Activated CD4-positive, alpha-beta T cell treated with anti-CD3 and anti-CD28 coated beads for 36 hours (primary cell): ENCODE measurements at regions not wholly inside any gene's neighbourhood (a gene's known extent, or its start where the extent isn't known, plus 50 kb on each side); places are given as distances from the start of the nearest gene placed in this dataset.

Experiments used
- ATAC-seq: fragments of 200-7000 bp; cut with Tn5 transposase; one replicate; pipeline ENCODE4 v1.10.0; 2021; ENCODE audit warnings: mild to moderate bottlenecking, moderate library complexity
- CTCF ChIA-PET: fragments of 350-600 bp; sonication (Branson Sonifier 250); formaldehyde crosslinking; loops from one replicate; lab custom pipeline; 2021; ENCODE audit warnings: antibody characterized with exemption; lab: Charles Lee
- POLR2A ChIA-PET: fragments of 350-600 bp; sonication (Branson Sonifier 250); formaldehyde crosslinking; loops from one replicate; lab custom pipeline; 2021; ENCODE audit warnings: antibody characterized with exemption, inconsistent platforms; lab: Charles Lee
- DNase-seq: peaks from one replicate; pipeline ENCODE4 v3.0.0-alpha.2; 2020
- H3K27ac Mint-ChIP-seq: one replicate; pipeline ENCODE4 v1.8.0; 2021; ENCODE audit warnings: mixed read lengths
- H3K27me3 Mint-ChIP-seq: one replicate; pipeline ENCODE4 v1.8.0; 2021; ENCODE audit warnings: mixed read lengths
- H3K36me3 Mint-ChIP-seq: one replicate; pipeline ENCODE4 v1.8.0; 2021; ENCODE audit warnings: low read depth, mixed read lengths
- H3K4me1 Mint-ChIP-seq: one replicate; pipeline ENCODE4 v1.8.0; 2021; ENCODE audit warnings: mixed read lengths
- H3K4me3 Mint-ChIP-seq: one replicate; pipeline ENCODE4 v1.8.0; 2021; ENCODE audit warnings: mild to moderate bottlenecking, moderate library complexity, mixed read lengths
- H3K9me3 Mint-ChIP-seq: one replicate; pipeline ENCODE4 v1.8.0; 2021; ENCODE audit warnings: low read depth, mixed read lengths
- intact Hi-C, 2 experiments: fragments of 100-400 bp; cut with DNase I in 1 of 2; cut with micrococcal nuclease in 1 of 2; formaldehyde crosslinking; loops; one replicate each; pipeline versions ENCODE4 v1.14.2 to v1.15.1; 2022 to 2024; cut with DNase I, micrococcal nuclease

DNA sequence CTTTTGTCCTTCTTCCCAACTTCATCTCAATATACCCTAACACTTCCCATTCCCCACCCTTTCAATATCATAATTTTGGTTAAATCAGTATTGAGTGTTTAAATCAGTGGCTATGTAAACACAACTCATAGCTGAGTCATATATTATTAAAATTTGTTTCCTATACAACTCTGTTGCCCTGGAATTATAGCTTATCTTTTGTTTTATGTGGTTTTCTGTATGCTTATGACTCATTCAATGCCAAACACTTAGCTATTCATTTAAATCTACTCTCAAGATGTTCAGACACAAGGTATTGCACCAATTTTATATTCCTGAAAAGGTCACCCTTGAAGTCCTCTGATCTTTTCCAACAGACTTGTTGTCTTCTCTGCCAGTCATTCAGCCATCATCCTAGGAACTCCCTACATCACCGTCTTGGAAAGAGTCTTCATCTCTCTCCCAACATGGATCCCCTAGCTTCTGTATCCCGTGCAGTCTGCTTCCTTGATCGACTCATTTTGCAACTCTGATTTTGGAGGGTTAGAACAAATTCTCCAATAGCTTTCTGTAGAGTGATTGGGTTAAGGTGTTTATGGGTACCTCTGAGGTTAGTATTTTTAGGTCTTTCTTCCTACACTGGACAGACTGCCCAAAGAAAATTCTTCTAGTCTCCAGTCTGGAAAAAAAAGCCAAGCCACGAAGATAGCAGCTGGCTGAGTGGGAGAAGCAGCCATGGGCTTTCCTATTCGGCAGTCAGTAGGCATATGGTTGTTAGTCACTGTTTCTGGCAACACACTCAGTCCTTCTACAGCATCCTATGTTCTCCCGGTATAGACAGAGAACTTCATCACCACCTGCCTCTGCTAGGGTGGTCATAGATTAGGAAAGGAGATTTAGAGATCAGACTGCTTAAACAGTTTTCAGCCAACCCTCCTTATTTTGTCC is 102.1 kb downstream of the CRPPA start:
- DNase-seq, result no peak
- no peaks in the 10 kb centered on the region for H3K4me1 Mint-ChIP-seq
- H3K27me3 Mint-ChIP-seq, result no peaks in the 10 kb centered on the region
- intact Hi-C loops, result no loop called here
- H3K36me3 Mint-ChIP-seq, result no peaks in the 10 kb centered on the region
- ChIA-PET CTCF (interaction anchor here (0.7 to 0.9 kb wide), 2 partner anchors 8 to 51 kb away, joined by 3 to 4 read pairs; no protein-coding TSS in a partner anchor), POLR2A (no interaction called here)
- H3K4me3 Mint-ChIP-seq, result no peak overlapping the region
- no peaks in the 10 kb centered on the region for H3K9me3 Mint-ChIP-seq
- no peak overlapping the region for H3K27ac Mint-ChIP-seq
- ATAC-seq, result no peak

DNA sequence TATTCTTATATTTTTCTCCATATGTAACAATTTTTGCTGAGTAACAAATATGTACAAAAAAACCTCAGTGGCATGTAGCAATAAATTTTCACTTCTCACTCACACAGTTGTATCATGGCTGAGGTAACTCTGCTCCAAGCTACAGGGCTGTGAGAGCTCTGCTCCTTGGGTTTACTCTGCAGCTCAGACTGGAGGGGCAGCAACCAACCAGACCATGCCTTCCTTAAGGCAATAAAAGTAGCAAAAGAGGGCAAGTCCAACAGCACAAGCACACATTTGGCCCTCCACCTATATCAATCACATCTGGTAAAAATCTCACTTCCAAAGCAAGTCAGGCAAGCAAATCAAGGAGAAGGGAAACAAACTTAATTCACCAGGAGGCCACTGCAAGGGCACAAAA is 102.9 kb downstream of the CRPPA start:
- intact Hi-C loops, result no loop called here
- no peaks in the 10 kb centered on the region for H3K27me3 Mint-ChIP-seq
- no peak overlapping the region for H3K27ac Mint-ChIP-seq
- no peaks in the 10 kb centered on the region for H3K4me1 Mint-ChIP-seq
- POLR2A ChIA-PET, result no interaction called here
- no peaks in the 10 kb centered on the region for H3K36me3 Mint-ChIP-seq
- ATAC-seq (no peak), DNase-seq (no peak)
- no peaks in the 10 kb centered on the region for H3K9me3 Mint-ChIP-seq
- no peak overlapping the region for H3K4me3 Mint-ChIP-seq
- CTCF ChIA-PET, result no interaction called here

DNA sequence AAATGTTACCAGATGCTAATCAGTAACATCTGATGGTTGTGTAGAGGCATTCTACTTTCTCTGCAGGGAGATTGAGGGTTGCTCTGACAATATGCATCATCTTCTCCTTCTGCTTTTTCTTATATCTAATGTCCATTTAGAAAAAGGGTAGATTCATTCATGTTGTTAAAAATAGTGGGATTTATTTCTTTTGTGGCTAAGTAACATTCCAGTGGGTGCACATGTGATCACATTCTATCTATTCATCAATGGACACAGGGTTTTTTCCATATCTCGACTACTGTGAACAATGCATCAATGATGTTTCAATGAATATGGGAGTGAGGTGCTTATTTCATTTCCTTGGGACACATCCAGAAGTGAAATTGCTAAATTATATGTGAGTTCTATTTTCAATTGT is 103.9 kb downstream of the CRPPA start:
- Mint-ChIP-seq H3K9me3 (no peaks in the 10 kb centered on the region), H3K4me1 (no peaks in the 10 kb centered on the region), H3K27me3 (no peaks in the 10 kb centered on the region), H3K27ac (no peak overlapping the region), H3K4me3 (no peak overlapping the region), H3K36me3 (no peaks in the 10 kb centered on the region)
- ATAC-seq (no peak), DNase-seq (no peak)
- POLR2A ChIA-PET, result no interaction called here
- intact Hi-C loops, result no loop called here
- CTCF ChIA-PET, result no interaction called here

DNA sequence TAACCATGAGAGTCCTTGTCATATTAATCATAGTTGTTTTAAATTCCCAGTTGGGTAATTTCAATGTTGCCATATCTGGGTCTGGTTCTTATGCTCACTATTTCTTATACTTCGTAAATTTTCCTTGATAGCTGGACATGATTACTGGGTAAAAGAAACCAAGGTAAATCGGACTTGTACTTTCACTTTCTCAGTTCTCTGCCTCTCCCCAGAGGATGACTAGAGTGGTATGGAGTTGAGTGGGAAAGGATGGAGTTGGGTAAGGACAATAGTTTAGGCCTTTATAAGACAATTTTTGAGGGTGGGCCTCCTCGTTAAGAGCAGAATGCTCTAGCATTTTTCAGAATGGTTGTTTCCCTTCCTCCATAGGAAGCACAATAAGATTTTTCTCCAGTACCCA is 106.1 kb downstream of the CRPPA start:
- H3K4me3 Mint-ChIP-seq, result no peak overlapping the region
- no peaks in the 10 kb centered on the region for H3K36me3 Mint-ChIP-seq
- intact Hi-C loops, result no loop called here
- ATAC-seq (no peak), DNase-seq (no peak)
- POLR2A ChIA-PET, result no interaction called here
- H3K4me1 Mint-ChIP-seq, result no peaks in the 10 kb centered on the region
- no peaks in the 10 kb centered on the region for H3K27me3 Mint-ChIP-seq
- no peak overlapping the region for H3K27ac Mint-ChIP-seq
- CTCF ChIA-PET, result interaction anchor here (0.7 kb wide), 1 partner anchor 249 kb away, joined by 3 read pairs; no protein-coding TSS in a partner anchor
- H3K9me3 Mint-ChIP-seq, result no peaks in the 10 kb centered on the region

DNA sequence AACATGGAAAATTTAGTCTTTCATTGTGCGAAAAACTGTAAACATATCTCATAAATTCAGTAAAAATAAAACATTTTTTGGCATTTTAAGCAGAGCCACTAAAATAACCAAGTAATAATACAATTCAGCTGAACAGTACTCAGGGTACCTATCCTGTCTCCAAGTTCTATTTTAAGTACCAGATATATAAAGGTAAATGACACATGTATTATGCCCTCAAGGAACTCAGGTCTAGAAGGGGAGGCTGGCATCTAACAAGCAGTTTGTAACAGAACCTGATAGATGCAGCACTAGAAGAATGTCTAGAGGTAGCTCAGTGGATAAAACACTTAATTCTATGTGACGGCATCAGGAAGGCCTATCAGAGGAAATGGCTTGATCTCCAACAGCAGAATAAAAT is 112.2 kb downstream of the CRPPA start:
- intact Hi-C loops, result no loop called here
- H3K9me3 Mint-ChIP-seq, result no peaks in the 10 kb centered on the region
- no peak overlapping the region for H3K27ac Mint-ChIP-seq
- DNase-seq (no peak), ATAC-seq (no peak)
- H3K4me1 Mint-ChIP-seq, result no peaks in the 10 kb centered on the region
- ChIA-PET CTCF (interaction anchor here (0.6 to 0.7 kb wide), 2 partner anchors 243 to 1067 kb away, joined by 3 read pairs; no protein-coding TSS in a partner anchor), POLR2A (no interaction called here)
- no peaks in the 10 kb centered on the region for H3K27me3 Mint-ChIP-seq
- H3K4me3 Mint-ChIP-seq, result no peak overlapping the region
- H3K36me3 Mint-ChIP-seq, result no peaks in the 10 kb centered on the region

DNA sequence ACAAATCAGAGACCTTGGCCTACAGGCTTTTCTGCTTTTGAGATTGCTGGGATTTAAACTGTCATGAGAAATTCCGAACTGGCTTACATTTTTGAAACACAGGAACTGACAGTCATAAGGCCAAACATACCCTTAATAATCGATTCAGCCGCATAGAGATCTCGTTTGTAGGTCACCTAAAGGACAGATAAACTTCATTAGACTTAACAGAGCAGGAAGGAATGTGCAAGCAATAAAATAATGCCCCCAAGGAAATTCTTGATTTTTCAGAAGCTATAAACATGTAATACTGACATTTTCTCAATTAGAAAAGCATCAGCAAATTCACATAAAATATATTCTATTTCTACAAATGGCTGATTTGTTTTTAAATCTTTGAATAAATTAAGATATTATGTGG is 120.0 kb downstream of the CRPPA start:
- ChIA-PET POLR2A (no interaction called here), CTCF (no interaction called here)
- H3K4me1 Mint-ChIP-seq, result no peaks in the 10 kb centered on the region
- ATAC-seq (no peak), DNase-seq (no peak)
- no peak overlapping the region for H3K27ac Mint-ChIP-seq
- intact Hi-C loops, result no loop called here
- no peaks in the 10 kb centered on the region for H3K36me3 Mint-ChIP-seq
- no peak overlapping the region for H3K4me3 Mint-ChIP-seq
- no peaks in the 10 kb centered on the region for H3K27me3 Mint-ChIP-seq
- no peaks in the 10 kb centered on the region for H3K9me3 Mint-ChIP-seq

DNA sequence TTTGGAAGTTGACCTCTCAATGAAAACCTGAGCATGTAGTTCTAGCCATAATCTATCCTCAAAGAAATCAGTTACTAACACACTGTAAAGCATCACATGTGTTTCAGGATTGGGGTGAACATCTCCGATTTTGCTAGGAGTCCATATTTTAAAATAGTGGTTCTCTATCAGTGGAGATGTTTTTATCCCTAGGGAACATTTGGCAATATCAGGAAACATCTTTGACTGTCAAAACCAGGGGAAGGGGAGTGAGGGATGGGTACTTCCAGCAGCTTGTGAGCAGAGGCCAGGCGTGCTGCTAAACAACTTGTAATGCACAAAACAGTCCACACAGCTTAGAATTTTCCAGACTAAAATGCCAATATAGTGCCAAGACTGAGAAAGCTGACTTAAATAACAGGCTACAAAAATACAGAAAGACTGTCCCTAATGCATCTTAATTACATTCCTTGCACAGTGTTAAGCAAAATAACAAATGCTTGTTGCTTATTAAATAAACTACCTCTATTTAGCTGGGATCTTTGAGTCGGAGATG is 120.9 kb downstream of the CRPPA start:
- no peaks in the 10 kb centered on the region for H3K36me3 Mint-ChIP-seq
- H3K4me3 Mint-ChIP-seq, result no peak overlapping the region
- no peak for ATAC-seq
- no peak overlapping the region for H3K27ac Mint-ChIP-seq
- ChIA-PET CTCF (interaction anchor here (1.5 kb wide), 1 partner anchor 265 kb away, joined by 4 read pairs; no protein-coding TSS in a partner anchor), POLR2A (no interaction called here)
- no peaks in the 10 kb centered on the region for H3K4me1 Mint-ChIP-seq
- DNase-seq, result no peak
- intact Hi-C loops, result no loop called here
- H3K27me3 Mint-ChIP-seq, result no peaks in the 10 kb centered on the region
- no peaks in the 10 kb centered on the region for H3K9me3 Mint-ChIP-seq

DNA sequence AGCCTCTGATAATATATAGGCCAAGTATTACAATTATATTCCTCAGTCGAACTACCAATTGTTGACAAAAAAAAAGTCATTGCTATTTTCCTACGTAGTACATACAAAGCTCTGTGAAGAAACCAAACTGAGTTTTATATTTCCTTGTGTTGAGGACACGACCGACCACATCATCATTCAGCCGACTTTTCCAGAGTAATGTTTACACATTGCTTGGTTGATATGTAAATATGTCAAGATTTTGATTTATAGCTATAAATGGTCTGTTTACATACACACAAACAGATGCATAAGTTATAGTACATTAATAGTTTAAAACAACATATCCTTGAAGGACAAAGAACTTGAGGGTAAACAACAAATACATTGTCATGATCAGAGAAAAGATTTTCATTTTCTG is 121.5 kb downstream of the CRPPA start:
- ATAC-seq (no peak), DNase-seq (no peak)
- intact Hi-C loops, result no loop called here
- H3K9me3 Mint-ChIP-seq, result no peaks in the 10 kb centered on the region
- ChIA-PET CTCF (interaction anchor here (1.5 kb wide), 1 partner anchor 265 kb away, joined by 4 read pairs; no protein-coding TSS in a partner anchor), POLR2A (no interaction called here)
- no peaks in the 10 kb centered on the region for H3K4me1 Mint-ChIP-seq
- no peak overlapping the region for H3K27ac Mint-ChIP-seq
- no peak overlapping the region for H3K4me3 Mint-ChIP-seq
- no peaks in the 10 kb centered on the region for H3K36me3 Mint-ChIP-seq
- no peaks in the 10 kb centered on the region for H3K27me3 Mint-ChIP-seq

DNA sequence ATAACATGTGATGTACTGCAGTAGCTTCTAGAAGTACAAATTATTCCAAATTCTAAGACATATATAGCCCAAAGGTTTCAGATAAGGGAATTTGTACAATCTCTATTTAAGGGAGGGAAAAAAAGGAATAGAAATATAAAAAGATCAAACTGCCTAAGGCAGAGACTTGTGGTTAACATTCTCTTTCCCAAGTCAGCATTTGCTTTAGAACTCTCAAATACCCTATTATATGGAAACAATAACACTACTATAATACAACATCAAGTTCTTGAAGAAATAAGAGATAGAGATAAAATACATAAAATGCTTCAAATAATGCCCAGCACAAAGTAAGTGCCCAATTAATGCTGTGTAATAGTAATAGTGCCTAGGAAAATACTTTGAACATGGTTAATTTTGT is 123.1 kb downstream of the CRPPA start:
- Mint-ChIP-seq H3K9me3 (no peaks in the 10 kb centered on the region), H3K27me3 (no peaks in the 10 kb centered on the region), H3K4me3 (no peak overlapping the region), H3K4me1 (no peaks in the 10 kb centered on the region), H3K36me3 (no peaks in the 10 kb centered on the region), H3K27ac (no peak overlapping the region)
- CTCF ChIA-PET, result interaction anchor here (1.5 kb wide), 1 partner anchor 9 kb away, joined by 3 read pairs; no protein-coding TSS in a partner anchor
- no peak for DNase-seq
- intact Hi-C loops, result no loop called here
- no peak for ATAC-seq
- POLR2A ChIA-PET, result interaction anchor here (0.7 kb wide), 1 partner anchor 49 kb away, joined by 4 read pairs; no protein-coding TSS in a partner anchor

DNA sequence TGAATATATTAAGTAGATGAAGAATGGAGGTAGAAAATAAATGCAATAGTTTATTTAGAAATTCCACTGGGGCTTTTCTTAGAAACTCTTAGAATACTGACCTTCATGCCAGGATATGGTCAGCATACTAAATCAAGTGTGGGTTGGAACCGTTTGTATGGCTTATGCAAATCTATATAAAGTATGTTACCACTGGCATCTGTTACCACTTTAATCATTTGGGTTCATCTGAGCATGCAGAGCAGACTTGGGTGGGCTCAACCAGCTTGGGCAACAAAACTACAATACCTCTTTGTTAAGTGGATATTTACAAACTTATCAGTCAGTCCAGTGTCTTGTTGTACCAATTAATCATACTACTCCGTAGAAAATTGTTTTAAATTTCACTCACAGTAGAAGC is 125.8 kb downstream of the CRPPA start:
- ChIA-PET CTCF (no interaction called here), POLR2A (no interaction called here)
- ATAC-seq, result no peak
- H3K4me1 Mint-ChIP-seq, result no peaks in the 10 kb centered on the region
- H3K27me3 Mint-ChIP-seq, result no peaks in the 10 kb centered on the region
- no peak overlapping the region for H3K4me3 Mint-ChIP-seq
- H3K27ac Mint-ChIP-seq, result no peak overlapping the region
- DNase-seq, result no peak
- H3K9me3 Mint-ChIP-seq, result no peaks in the 10 kb centered on the region
- intact Hi-C loops, result no loop called here
- no peaks in the 10 kb centered on the region for H3K36me3 Mint-ChIP-seq

DNA sequence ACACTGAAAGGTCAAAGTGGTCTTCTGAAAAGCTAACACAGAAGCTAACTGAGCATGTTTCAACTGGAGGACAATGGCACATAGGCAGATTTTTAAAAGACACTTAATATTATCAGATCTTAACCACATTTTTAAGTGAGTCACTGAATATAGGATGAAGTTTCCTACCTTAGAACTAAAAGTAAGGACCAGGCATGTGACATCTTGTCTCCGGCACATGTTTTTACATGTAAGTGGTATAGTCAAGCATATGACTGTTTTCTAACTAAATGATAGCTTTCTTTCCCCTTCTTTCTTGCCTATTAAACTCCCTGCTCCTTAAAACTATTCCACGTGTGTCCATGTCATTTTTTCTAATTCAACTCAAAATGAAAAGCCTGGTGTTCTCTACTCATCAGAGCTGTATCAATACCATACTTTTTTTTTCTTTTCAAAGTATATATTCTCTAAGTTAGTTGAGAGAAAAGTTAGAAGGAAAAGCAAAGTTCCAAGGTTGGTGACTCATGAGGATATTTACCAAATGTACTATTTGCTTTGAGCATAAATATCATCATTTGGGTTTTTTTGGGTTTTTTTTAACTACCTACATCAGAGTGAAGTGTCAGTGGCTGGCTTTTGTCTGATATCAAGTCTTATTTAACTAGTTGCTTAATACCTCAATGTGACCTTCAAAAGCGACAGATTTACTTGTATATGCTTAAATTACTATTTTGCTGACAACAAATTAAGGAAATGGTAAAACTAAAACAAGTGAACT is 127.5 kb downstream of the CRPPA start:
- CTCF ChIA-PET, result no interaction called here
- POLR2A ChIA-PET, result no interaction called here
- Mint-ChIP-seq H3K27me3 (no peaks in the 10 kb centered on the region), H3K4me3 (no peak overlapping the region), H3K4me1 (no peaks in the 10 kb centered on the region), H3K27ac (no peak overlapping the region), H3K9me3 (no peaks in the 10 kb centered on the region), H3K36me3 (no peaks in the 10 kb centered on the region)
- ATAC-seq, result no peak
- DNase-seq, result no peak
- intact Hi-C loops, result no loop called here
